CD4-positive, alpha-beta T cell (primary cell): ENCODE measurements at regions not wholly inside any gene's neighbourhood (a gene's known extent, or its start where the extent isn't known, plus 50 kb on each side); places are given as distances from the start of the nearest gene placed in this dataset.
A peak's percentile ranks its signal among the peaks of the same experiment; 100 is the strongest.

Experiments
- ATAC-seq: fragments of 200-7000 bp; cut with Tn5 transposase; one replicate; pipeline ENCODE4 v1.10.0; 2022; ENCODE audit warnings: mild to moderate bottlenecking; ENCODE audit not compliant: poor library complexity
- CTCF ChIA-PET: fragments of 350-600 bp; sonication (Branson Sonifier 250); formaldehyde crosslinking; loops from one replicate; lab custom pipeline; 2021; ENCODE audit warnings: antibody characterized with exemption, inconsistent platforms; lab: Charles Lee
- POLR2A ChIA-PET: fragments of 350-600 bp; sonication (Branson Sonifier 250); formaldehyde crosslinking; loops from one replicate; lab custom pipeline; 2021; ENCODE audit warnings: antibody characterized with exemption, inconsistent platforms; lab: Charles Lee
- DNase-seq, 14 experiments: peaks; one replicate each; pipeline ENCODE4 v3.0.0-alpha.2; 2013 to 2020; ENCODE audit warnings: mixed read lengths in 2 of 14
- H3K27ac ChIP-seq, 2 donors: one replicate each; pipeline versions ENCODE4 v1.5.1 to v1.7.0; 2013; ENCODE audit warnings: low read length in 2 of 2, low read depth in 1 of 2, mild to moderate bottlenecking in 1 of 2
- H3K27me3 ChIP-seq, 2 experiments: 1 replicate in 1 of 2; 2 replicates in 1 of 2; pipeline versions ENCODE4 v1.6.1 to v1.7.0; 2013; ENCODE audit warnings: low read length in 2 of 2, control low read depth in 1 of 2, mild to moderate bottlenecking in 1 of 2, moderate library complexity in 1 of 2; ENCODE audit not compliant: insufficient read depth in 2 of 2, control insufficient read depth in 1 of 2
- H3K36me3 ChIP-seq: one replicate; pipeline ENCODE4 v1.6.1; 2013; ENCODE audit warnings: low read length, control low read depth; ENCODE audit not compliant: insufficient read depth
- H3K4me1 ChIP-seq: one replicate; pipeline ENCODE4 v1.6.1; 2013; ENCODE audit warnings: low read length, control low read depth; ENCODE audit not compliant: insufficient read depth
- H3K4me3 ChIP-seq: one replicate; pipeline ENCODE4 v1.5.1; 2013; ENCODE audit warnings: mild to moderate bottlenecking, low read length, moderate library complexity
- H3K9me3 ChIP-seq, 2 experiments: 1 replicate in 1 of 2; 2 replicates in 1 of 2; pipeline versions ENCODE4 v1.6.1 to v1.7.0; 2013; ENCODE audit warnings: low read length in 2 of 2, mild to moderate bottlenecking in 2 of 2, control low read depth in 1 of 2, moderate library complexity in 1 of 2; ENCODE audit not compliant: control insufficient read depth in 1 of 2, insufficient read depth in 1 of 2
- H3K27ac Mint-ChIP-seq: one replicate; pipeline ENCODE4 v1.8.0; 2020; ENCODE audit warnings: mixed read lengths
- H3K27me3 Mint-ChIP-seq: one replicate; pipeline ENCODE4 v1.8.0; 2021; ENCODE audit warnings: mixed read lengths
- H3K36me3 Mint-ChIP-seq: one replicate; pipeline ENCODE4 v1.8.0; 2021; ENCODE audit warnings: low read depth, mixed read lengths
- H3K4me1 Mint-ChIP-seq: one replicate; pipeline ENCODE4 v1.8.0; 2021; ENCODE audit warnings: low read depth, mixed read lengths
- H3K4me3 Mint-ChIP-seq: one replicate; pipeline ENCODE4 v1.8.0; 2020; ENCODE audit warnings: mild to moderate bottlenecking, mixed read lengths
- H3K9me3 Mint-ChIP-seq: one replicate; pipeline ENCODE4 v1.8.0; 2020; ENCODE audit warnings: mixed read lengths
- intact Hi-C, 2 experiments: fragments of 100-400 bp; cut with DNase I in 1 of 2; cut with micrococcal nuclease in 1 of 2; formaldehyde crosslinking; loops; one replicate each; pipeline versions ENCODE4 v1.15.1 to v1.9.0; 2023 to 2025; cut with DNase I, micrococcal nuclease
- TF ChIP-seq, protein P1 (sequence below): fragments of 200-600 bp; IDR thresholded peaks from one replicate; pipeline ENCODE4 v1.8.0; 2022; ENCODE audit warnings: antibody characterized with exemption, mild to moderate bottlenecking

DNA sequence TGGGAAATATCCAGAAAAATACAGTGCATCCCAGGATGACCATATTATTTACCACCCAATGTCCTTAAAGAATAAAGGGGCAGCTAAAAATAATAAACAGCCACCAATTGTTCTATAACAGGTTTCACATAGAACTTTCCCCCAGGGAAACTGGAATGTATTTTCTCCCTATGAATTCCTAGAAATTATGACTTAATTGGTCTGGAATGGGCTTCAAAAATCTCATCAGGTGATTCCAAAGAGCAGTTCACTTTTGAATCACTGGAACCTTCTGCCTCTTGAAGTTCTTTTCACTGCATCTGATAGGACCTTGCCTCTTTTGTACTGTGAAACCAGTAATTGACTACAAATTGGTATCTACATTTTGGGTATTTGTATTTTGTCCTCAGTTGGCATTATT is 119.3 kb downstream of the ZNF330 start:
- ATAC-seq (no peak), DNase-seq (no peak)
- TF ChIP-seq, protein P1, sequence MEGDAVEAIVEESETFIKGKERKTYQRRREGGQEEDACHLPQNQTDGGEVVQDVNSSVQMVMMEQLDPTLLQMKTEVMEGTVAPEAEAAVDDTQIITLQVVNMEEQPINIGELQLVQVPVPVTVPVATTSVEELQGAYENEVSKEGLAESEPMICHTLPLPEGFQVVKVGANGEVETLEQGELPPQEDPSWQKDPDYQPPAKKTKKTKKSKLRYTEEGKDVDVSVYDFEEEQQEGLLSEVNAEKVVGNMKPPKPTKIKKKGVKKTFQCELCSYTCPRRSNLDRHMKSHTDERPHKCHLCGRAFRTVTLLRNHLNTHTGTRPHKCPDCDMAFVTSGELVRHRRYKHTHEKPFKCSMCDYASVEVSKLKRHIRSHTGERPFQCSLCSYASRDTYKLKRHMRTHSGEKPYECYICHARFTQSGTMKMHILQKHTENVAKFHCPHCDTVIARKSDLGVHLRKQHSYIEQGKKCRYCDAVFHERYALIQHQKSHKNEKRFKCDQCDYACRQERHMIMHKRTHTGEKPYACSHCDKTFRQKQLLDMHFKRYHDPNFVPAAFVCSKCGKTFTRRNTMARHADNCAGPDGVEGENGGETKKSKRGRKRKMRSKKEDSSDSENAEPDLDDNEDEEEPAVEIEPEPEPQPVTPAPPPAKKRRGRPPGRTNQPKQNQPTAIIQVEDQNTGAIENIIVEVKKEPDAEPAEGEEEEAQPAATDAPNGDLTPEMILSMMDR, result no peak
- H3K4me1 Mint-ChIP-seq, result no peaks in the 10 kb centered on the region
- H3K4me3 Mint-ChIP-seq, result no peak overlapping the region
- no peaks in the 10 kb centered on the region for H3K36me3 ChIP-seq
- H3K27me3 ChIP-seq, result peaks cover 0 to 7% of the 10 kb centered on the region in 2 experiments
- no peaks in the 10 kb centered on the region for H3K4me1 ChIP-seq
- no peaks in the 10 kb centered on the region for H3K36me3 Mint-ChIP-seq
- H3K9me3 Mint-ChIP-seq, result no peaks in the 10 kb centered on the region
- H3K27ac ChIP-seq, result no peak overlapping the region
- no peak overlapping the region for H3K4me3 ChIP-seq
- H3K9me3 ChIP-seq, result no peaks in the 10 kb centered on the region
- ChIA-PET CTCF (no interaction called here), POLR2A (no interaction called here)
- intact Hi-C loops, result no loop called here
- H3K27me3 Mint-ChIP-seq, result peaks cover 5% of the 10 kb centered on the region
- no peak overlapping the region for H3K27ac Mint-ChIP-seq

GRCh38 chr4:141340458-141340857 is 119.8 kb downstream of the ZNF330 start:
- Mint-ChIP-seq H3K9me3 (no peaks in the 10 kb centered on the region), H3K27me3 (peaks cover 5% of the 10 kb centered on the region)
- POLR2A ChIA-PET, result no interaction called here

DNA sequence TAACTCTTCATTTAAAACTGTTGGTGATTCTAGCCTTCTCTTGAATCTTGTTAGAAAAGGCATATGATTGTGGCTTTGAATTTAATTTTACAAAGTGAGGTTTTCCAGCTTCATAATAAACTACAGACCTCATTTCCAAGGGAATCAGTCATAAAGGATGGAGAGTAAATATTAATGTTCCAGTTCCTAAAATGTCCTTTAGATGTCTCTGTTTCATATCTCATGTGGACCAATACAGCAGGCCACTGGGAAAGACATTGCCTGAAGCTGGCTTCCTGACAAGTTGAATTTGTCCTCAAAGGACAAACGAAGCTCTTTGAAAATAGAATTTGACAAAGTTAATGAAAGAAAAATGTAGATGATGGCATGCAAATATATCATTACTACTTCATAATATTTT is 125.4 kb downstream of the ZNF330 start:
- Histone ChIP-seq H3K9me3 (no peaks in the 10 kb centered on the region), H3K4me1 (no peaks in the 10 kb centered on the region), H3K27me3 (peaks cover 0 to 7% of the 10 kb centered on the region in 2 experiments), H3K27ac (no peak overlapping the region), H3K36me3 (no peaks in the 10 kb centered on the region), H3K4me3 (no peak overlapping the region)
- H3K27me3 Mint-ChIP-seq, result no peaks in the 10 kb centered on the region
- intact Hi-C loops, result no loop called here
- no peaks in the 10 kb centered on the region for H3K9me3 Mint-ChIP-seq
- no peak for ATAC-seq
- TF ChIP-seq, protein P1, result no peak
- H3K4me1 Mint-ChIP-seq, result no peaks in the 10 kb centered on the region
- no peak overlapping the region for H3K4me3 Mint-ChIP-seq
- no peaks in the 10 kb centered on the region for H3K36me3 Mint-ChIP-seq
- H3K27ac Mint-ChIP-seq, result no peak overlapping the region
- ChIA-PET CTCF (no interaction called here), POLR2A (no interaction called here)
- DNase-seq, result peak in 3 of 14 experiments; percentile 15 to 23 (median 16)

More at GRCh38 chr4:141340458-141340857, 119.8 kb downstream of the ZNF330 start:
- H3K9me3 ChIP-seq, result no peaks in the 10 kb centered on the region
- H3K27ac Mint-ChIP-seq, result no peak overlapping the region
- no peak for ATAC-seq
- CTCF ChIA-PET, result no interaction called here
- no peaks in the 10 kb centered on the region for H3K36me3 Mint-ChIP-seq
- no peak overlapping the region for H3K4me3 Mint-ChIP-seq
- peaks cover 0 to 7% of the 10 kb centered on the region in 2 experiments for H3K27me3 ChIP-seq
- H3K36me3 ChIP-seq, result no peaks in the 10 kb centered on the region
- no peak for DNase-seq
- H3K4me1 Mint-ChIP-seq, result no peaks in the 10 kb centered on the region
- H3K4me1 ChIP-seq, result no peaks in the 10 kb centered on the region
- TF ChIP-seq, protein P1, result no peak
- H3K4me3 ChIP-seq, result no peak overlapping the region
- intact Hi-C loops, result no loop called here
- no peak overlapping the region for H3K27ac ChIP-seq
